CD4-positive, alpha-beta memory T cell (primary cell): ENCODE measurements at regions not wholly inside any gene's neighbourhood (a gene's known extent, or its start where the extent isn't known, plus 50 kb on each side); places are given as distances from the start of the nearest gene placed in this dataset.

Experiments
- CTCF ChIA-PET: fragments of 350-600 bp; sonication (Branson Sonifier 250); formaldehyde crosslinking; loops from one replicate; lab custom pipeline; 2021; ENCODE audit warnings: inconsistent platforms; ENCODE audit not compliant: partially characterized antibody; lab: Charles Lee
- POLR2A ChIA-PET: fragments of 350-600 bp; sonication (Branson Sonifier 250); formaldehyde crosslinking; loops from one replicate; lab custom pipeline; 2021; ENCODE audit not compliant: partially characterized antibody; lab: Charles Lee
- DNase-seq, 5 donors: peaks; one replicate each; pipeline versions ENCODE4 v3.0.0 to v3.0.0-alpha.2; 2020 to 2022; ENCODE audit warnings: mixed read lengths in 1 of 5
- H3K27ac ChIP-seq: one replicate; pipeline ENCODE4 v1.7.0; 2013; ENCODE audit warnings: low read depth, low read length
- H3K27me3 ChIP-seq: 2 replicates; pipeline ENCODE4 v1.7.0; 2013; ENCODE audit warnings: mild to moderate bottlenecking, low read length, moderate library complexity; ENCODE audit not compliant: insufficient read depth
- H3K36me3 ChIP-seq: 2 replicates; pipeline ENCODE4 v1.7.0; 2013; ENCODE audit warnings: mild to moderate bottlenecking, low read length, moderate library complexity; ENCODE audit not compliant: insufficient read depth
- H3K4me1 ChIP-seq: 2 replicates; pipeline ENCODE4 v1.7.0; 2013; ENCODE audit warnings: mild to moderate bottlenecking, low read length, moderate library complexity; ENCODE audit not compliant: insufficient read depth
- H3K4me3 ChIP-seq, 2 donors: one replicate each; pipeline ENCODE4 v1.7.0; 2013; ENCODE audit warnings: low read length in 2 of 2, mild to moderate bottlenecking in 1 of 2
- H3K9me3 ChIP-seq, 2 donors: one replicate each; pipeline ENCODE4 v1.7.0; 2013; ENCODE audit warnings: low read length in 2 of 2, control low read depth in 1 of 2; ENCODE audit not compliant: control insufficient read depth in 1 of 2
- H3K27ac Mint-ChIP-seq, 7 donors: one replicate each; pipeline ENCODE4 v1.8.0; 2020 to 2021; ENCODE audit warnings: mixed read lengths in 7 of 7, mild to moderate bottlenecking in 6 of 7, inconsistent platforms in 3 of 7, moderate library complexity in 3 of 7
- H3K27me3 Mint-ChIP-seq, 2 donors: one replicate each; pipeline ENCODE4 v1.8.0; 2020 to 2021; ENCODE audit warnings: mixed read lengths in 2 of 2
- H3K36me3 Mint-ChIP-seq, 2 donors: one replicate each; pipeline ENCODE4 v1.8.0; 2020 to 2021; ENCODE audit warnings: mixed read lengths in 2 of 2, inconsistent platforms in 1 of 2, mild to moderate bottlenecking in 1 of 2
- H3K4me1 Mint-ChIP-seq, 4 donors: one replicate each; pipeline ENCODE4 v1.8.0; 2020 to 2021; ENCODE audit warnings: mixed read lengths in 4 of 4, mild to moderate bottlenecking in 1 of 4
- H3K4me3 Mint-ChIP-seq, 8 donors: one replicate each; pipeline ENCODE4 v1.8.0; 2020 to 2021; ENCODE audit warnings: mixed read lengths in 8 of 8, mild to moderate bottlenecking in 7 of 8, moderate library complexity in 6 of 8, inconsistent platforms in 3 of 8
- H3K9me3 Mint-ChIP-seq, 8 donors: one replicate each; pipeline ENCODE4 v1.8.0; 2020 to 2021; ENCODE audit warnings: mixed read lengths in 8 of 8, mild to moderate bottlenecking in 5 of 8, inconsistent platforms in 3 of 8, moderate library complexity in 1 of 8
- intact Hi-C: fragments of 100-400 bp; cut with micrococcal nuclease; formaldehyde crosslinking; loops from one replicate; pipeline ENCODE4 v1.15.1; 2023

DNA sequence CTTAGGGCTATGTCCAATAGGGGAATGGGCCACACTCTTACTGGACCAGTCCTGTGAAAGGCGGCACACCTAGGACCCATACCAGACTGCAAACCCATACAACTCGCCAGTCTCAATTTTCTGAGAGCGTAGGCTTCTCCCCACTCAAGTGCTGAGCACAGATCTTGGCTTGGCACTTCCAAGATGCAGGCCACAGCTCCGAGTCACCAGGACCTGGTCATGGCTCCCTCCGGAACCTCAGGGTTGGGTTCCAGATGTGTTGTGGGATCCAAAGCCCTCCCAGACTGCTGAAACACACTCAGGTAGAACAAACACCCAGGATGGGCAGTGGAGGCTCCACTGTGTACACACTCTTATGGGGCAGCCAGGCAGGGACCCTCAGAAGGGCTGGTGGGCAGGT is 103.3 kb downstream of the TMEM144 start:
- Histone ChIP-seq H3K9me3 (no peaks in the 10 kb centered on the region), H3K27ac (no peak overlapping the region), H3K27me3 (no peaks in the 10 kb centered on the region), H3K36me3 (no peaks in the 10 kb centered on the region), H3K4me1 (no peaks in the 10 kb centered on the region), H3K4me3 (no peak overlapping the region)
- H3K27me3 Mint-ChIP-seq: peaks cover 0 to 3% of the 10 kb centered on the region in 2 donors
- no peaks in the 10 kb centered on the region for H3K4me1 Mint-ChIP-seq
- no peaks in the 10 kb centered on the region for H3K36me3 Mint-ChIP-seq
- ChIA-PET POLR2A (no interaction called here), CTCF (no interaction called here)
- DNase-seq: no peak
- H3K4me3 Mint-ChIP-seq: no peak overlapping the region
- H3K9me3 Mint-ChIP-seq: peaks cover 0 to 6% (median 2%) of the 10 kb centered on the region in 8 donors
- intact Hi-C loops: no loop called here
- no peak overlapping the region for H3K27ac Mint-ChIP-seq

DNA sequence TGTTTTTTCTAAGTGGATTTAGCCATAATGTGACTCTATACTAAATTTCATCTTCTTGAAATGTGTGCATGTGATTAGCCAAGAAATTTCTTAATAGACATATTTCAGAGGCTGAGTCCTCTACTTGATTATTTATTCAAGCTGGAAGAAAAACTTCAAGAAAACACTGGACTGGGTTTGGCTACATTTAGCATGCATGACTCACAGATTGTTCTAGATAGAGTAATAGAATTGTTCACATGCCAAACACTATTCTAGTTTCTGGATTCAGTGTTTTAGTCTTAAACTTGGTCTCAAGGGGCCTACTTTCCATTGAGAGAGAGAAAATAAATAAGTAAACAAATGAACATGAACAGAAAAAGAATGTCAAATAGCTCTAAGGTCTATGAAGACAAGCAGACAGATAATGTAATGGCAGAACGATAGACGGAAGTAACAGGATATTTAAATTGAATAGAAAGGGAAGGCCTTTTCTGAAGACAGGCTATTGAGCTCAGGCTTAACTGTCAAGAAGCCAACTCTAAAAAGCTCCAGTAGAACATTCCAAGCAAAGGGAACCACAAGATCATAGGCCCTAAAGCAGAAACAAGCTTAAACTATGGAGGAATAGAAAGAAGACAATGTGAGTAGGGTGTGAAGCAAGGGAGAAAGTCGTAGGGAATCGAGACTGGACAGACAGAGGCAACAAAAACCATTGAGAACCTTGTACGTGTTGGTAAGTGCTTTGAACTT is 104.6 kb downstream of the TMEM144 start:
- Mint-ChIP-seq H3K27ac (no peak overlapping the region), H3K4me1 (no peaks in the 10 kb centered on the region), H3K27me3 (peaks cover 0 to 3% of the 10 kb centered on the region in 2 donors), H3K9me3 (peaks cover 0 to 6% (median 0%) of the 10 kb centered on the region in 8 donors), H3K36me3 (no peaks in the 10 kb centered on the region), H3K4me3 (no peak overlapping the region)
- no peaks in the 10 kb centered on the region for H3K36me3 ChIP-seq
- H3K27me3 ChIP-seq: no peaks in the 10 kb centered on the region
- ChIA-PET CTCF (interaction anchor here (1.0 kb wide), 1 partner anchor 9 kb away, joined by 3 read pairs; no protein-coding TSS in a partner anchor), POLR2A (no interaction called here)
- H3K4me1 ChIP-seq: no peaks in the 10 kb centered on the region
- H3K9me3 ChIP-seq: no peaks in the 10 kb centered on the region
- no peak overlapping the region for H3K27ac ChIP-seq
- intact Hi-C loops: no loop called here
- DNase-seq: no peak
- H3K4me3 ChIP-seq: no peak overlapping the region

DNA sequence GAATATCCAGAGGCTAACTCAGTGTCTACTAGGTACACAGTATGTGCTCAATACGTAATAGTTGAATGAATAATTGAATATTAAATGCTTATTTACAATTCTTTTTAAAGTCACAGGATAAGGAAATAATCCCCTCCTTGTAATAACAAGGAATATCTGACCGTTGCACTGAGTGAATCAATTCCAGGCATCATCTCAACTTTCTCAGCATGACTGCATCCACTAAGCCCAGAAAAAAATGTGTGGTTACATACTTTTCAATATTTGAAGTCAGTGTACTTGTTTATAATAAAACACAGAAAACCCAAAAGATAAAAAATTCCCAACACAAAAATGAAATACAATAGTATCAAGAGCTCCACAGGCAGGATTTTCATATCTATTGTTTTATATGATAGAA is 105.4 kb downstream of the TMEM144 start:
- no peaks in the 10 kb centered on the region for H3K4me1 Mint-ChIP-seq
- peaks cover 0 to 6% (median 0%) of the 10 kb centered on the region in 8 donors for H3K9me3 Mint-ChIP-seq
- no peak for DNase-seq
- Histone ChIP-seq H3K9me3 (no peaks in the 10 kb centered on the region), H3K27ac (no peak overlapping the region), H3K36me3 (no peaks in the 10 kb centered on the region), H3K27me3 (no peaks in the 10 kb centered on the region), H3K4me3 (no peak overlapping the region), H3K4me1 (no peaks in the 10 kb centered on the region)
- H3K4me3 Mint-ChIP-seq: no peak overlapping the region
- H3K27me3 Mint-ChIP-seq: peaks cover 0 to 3% of the 10 kb centered on the region in 2 donors
- ChIA-PET CTCF (no interaction called here), POLR2A (no interaction called here)
- no peak overlapping the region for H3K27ac Mint-ChIP-seq
- H3K36me3 Mint-ChIP-seq: no peaks in the 10 kb centered on the region
- intact Hi-C loops: no loop called here

DNA sequence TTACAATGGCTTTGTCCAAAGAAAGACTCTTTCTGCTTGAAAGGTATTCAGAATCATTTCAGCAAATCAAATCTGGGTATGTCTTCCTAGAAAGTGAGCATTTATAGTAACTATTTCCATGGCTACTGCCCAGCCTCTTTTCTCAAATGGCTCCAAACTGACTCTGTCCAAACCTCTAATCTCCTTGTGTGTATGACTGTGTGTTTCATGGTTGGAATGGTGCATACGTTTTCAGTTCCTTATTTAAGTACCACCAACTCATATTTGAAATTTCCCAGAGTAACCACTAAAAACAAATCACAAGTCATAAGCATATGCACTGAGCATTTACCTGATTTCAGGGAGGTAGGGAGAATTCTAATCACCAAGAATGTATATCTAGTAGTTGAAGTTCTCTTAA is 106.0 kb downstream of the TMEM144 start:
- ChIA-PET POLR2A (no interaction called here), CTCF (no interaction called here)
- intact Hi-C loops: no loop called here
- H3K27me3 Mint-ChIP-seq: peaks cover 0 to 3% of the 10 kb centered on the region in 2 donors
- no peaks in the 10 kb centered on the region for H3K4me1 Mint-ChIP-seq
- H3K9me3 Mint-ChIP-seq: peaks cover 0 to 5% (median 0%) of the 10 kb centered on the region in 8 donors
- DNase-seq: no peak
- no peak overlapping the region for H3K27ac Mint-ChIP-seq
- Histone ChIP-seq H3K4me1 (no peaks in the 10 kb centered on the region), H3K4me3 (no peak overlapping the region), H3K27ac (no peak overlapping the region), H3K27me3 (no peaks in the 10 kb centered on the region), H3K36me3 (no peaks in the 10 kb centered on the region), H3K9me3 (no peaks in the 10 kb centered on the region)
- H3K4me3 Mint-ChIP-seq: no peak overlapping the region
- H3K36me3 Mint-ChIP-seq: no peaks in the 10 kb centered on the region

DNA sequence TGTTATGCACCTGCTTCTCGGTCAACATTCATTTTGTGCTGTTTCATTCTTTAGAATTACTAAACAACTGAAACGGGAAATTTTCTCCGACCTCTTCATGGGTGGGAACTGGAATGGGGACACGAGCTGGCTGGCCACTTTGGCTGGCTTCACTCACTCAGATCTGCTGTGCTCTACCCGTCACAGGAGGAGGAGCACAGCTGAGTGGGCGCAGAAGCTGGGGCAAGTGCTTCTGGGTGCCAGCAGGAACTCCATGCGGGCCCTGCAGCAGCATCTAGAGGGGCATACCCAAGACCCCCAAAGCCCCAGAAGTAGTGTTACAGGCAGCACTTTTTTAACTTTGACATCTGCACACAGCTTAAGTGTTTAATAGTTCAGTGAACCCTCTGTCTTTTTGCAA is 109.6 kb downstream of the TMEM144 start:
- intact Hi-C loops: no loop called here
- peaks cover 0 to 3% (median 0%) of the 10 kb centered on the region in 8 donors for H3K9me3 Mint-ChIP-seq
- Histone ChIP-seq H3K27me3 (no peaks in the 10 kb centered on the region), H3K9me3 (no peaks in the 10 kb centered on the region), H3K36me3 (no peaks in the 10 kb centered on the region), H3K27ac (no peak overlapping the region), H3K4me3 (no peak overlapping the region), H3K4me1 (no peaks in the 10 kb centered on the region)
- CTCF ChIA-PET: interaction anchor here (1.0 kb wide), 1 partner anchor 11 kb away, joined by 3 read pairs; no protein-coding TSS in a partner anchor
- H3K4me3 Mint-ChIP-seq: no peak overlapping the region
- DNase-seq: no peak
- no peaks in the 10 kb centered on the region for H3K36me3 Mint-ChIP-seq
- POLR2A ChIA-PET: no interaction called here
- H3K4me1 Mint-ChIP-seq: no peaks in the 10 kb centered on the region
- H3K27me3 Mint-ChIP-seq: peaks cover 0 to 3% of the 10 kb centered on the region in 2 donors
- H3K27ac Mint-ChIP-seq: no peak overlapping the region

DNA sequence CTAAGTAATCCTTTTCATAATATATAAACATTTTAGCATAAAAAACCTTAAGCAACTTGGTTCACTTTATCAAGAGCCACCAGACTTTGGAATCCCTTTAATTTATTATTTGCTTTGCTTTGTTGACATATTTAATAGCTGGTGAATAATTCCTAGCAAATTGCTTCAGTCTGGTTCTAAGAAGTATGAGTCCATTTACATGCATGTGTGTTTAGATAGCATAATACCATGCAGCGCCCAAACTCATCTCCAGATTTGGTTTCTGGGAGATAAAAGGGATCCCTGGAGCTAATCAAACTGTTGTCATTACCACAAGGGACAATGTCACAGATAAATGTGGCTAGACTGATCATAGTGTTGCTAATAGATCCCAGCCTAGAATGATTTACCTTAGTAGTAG is 111.8 kb downstream of the TMEM144 start:
- Mint-ChIP-seq H3K4me1 (no peaks in the 10 kb centered on the region), H3K27ac (no peak overlapping the region), H3K4me3 (no peak overlapping the region), H3K9me3 (peaks cover 0 to 3% (median 0%) of the 10 kb centered on the region in 8 donors), H3K27me3 (no peaks in the 10 kb centered on the region), H3K36me3 (no peaks in the 10 kb centered on the region)
- no peak overlapping the region for H3K4me3 ChIP-seq
- DNase-seq: no peak
- H3K27ac ChIP-seq: no peak overlapping the region
- CTCF ChIA-PET: no interaction called here
- H3K4me1 ChIP-seq: no peaks in the 10 kb centered on the region
- intact Hi-C loops: no loop called here
- no peaks in the 10 kb centered on the region for H3K36me3 ChIP-seq
- POLR2A ChIA-PET: no interaction called here
- H3K27me3 ChIP-seq: no peaks in the 10 kb centered on the region
- H3K9me3 ChIP-seq: no peaks in the 10 kb centered on the region

DNA sequence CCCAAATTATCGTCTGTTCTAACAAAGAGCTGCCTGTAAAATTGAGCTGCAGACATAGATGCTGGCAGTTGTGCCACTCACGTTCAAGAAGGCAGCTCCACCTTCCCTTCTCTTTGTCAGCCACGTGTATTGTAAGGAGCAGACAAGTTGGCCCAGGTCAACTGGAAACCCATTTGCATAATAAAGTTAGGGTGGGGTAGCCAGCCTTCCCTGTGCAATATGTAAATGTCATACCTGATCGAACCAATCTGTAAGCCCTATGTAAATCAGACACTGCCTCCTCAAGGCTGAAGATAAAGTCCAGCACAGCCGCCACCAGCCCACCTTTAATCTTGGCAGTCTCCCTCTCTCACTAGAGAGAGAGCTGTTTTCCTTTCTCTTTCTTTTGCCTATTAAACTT is 117.2 kb downstream of the TMEM144 start:
- no peaks in the 10 kb centered on the region for H3K9me3 ChIP-seq
- peaks cover 0 to 2% (median 0%) of the 10 kb centered on the region in 8 donors for H3K9me3 Mint-ChIP-seq
- no peaks in the 10 kb centered on the region for H3K27me3 ChIP-seq
- DNase-seq: no peak
- no peak overlapping the region for H3K27ac ChIP-seq
- no peak overlapping the region for H3K4me3 Mint-ChIP-seq
- no peaks in the 10 kb centered on the region for H3K4me1 ChIP-seq
- no peaks in the 10 kb centered on the region for H3K4me1 Mint-ChIP-seq
- no peaks in the 10 kb centered on the region for H3K36me3 Mint-ChIP-seq
- H3K4me3 ChIP-seq: no peak overlapping the region
- H3K27ac Mint-ChIP-seq: no peak overlapping the region
- ChIA-PET CTCF (no interaction called here), POLR2A (no interaction called here)
- no peaks in the 10 kb centered on the region for H3K36me3 ChIP-seq
- intact Hi-C loops: no loop called here
- H3K27me3 Mint-ChIP-seq: no peaks in the 10 kb centered on the region
